Right lobe of liver (tissue), 4 donors: ENCODE measurements at regions not wholly inside any gene's neighbourhood (a gene's known extent, or its start where the extent isn't known, plus 50 kb on each side); places are given as distances from the start of the nearest gene placed in this dataset.

Experiments
- CTCF ChIP-seq, 4 donors: fragments of 200-600 bp in 3 of 4; fragments of 450-650 bp in 1 of 4; IDR thresholded peaks; one replicate each; pipeline versions ENCODE4 v1.5.1 to v1.8.0; 2016 to 2022; ENCODE audit warnings: antibody characterized with exemption in 4 of 4, mild to moderate bottlenecking in 2 of 4
- POLR2A ChIP-seq: fragments of 450-650 bp; IDR thresholded peaks from one replicate; pipeline ENCODE4 v1.6.1; 2017; ENCODE audit warnings: antibody characterized with exemption, mild to moderate bottlenecking
- donor health status: DM: no; HTN: no; CAD: no.
- donor health status: DM: no; HTN: no; CAD: no.
- donor health status: DM: no; HTN: yes; CAD: no.

GRCh38 chr10:37552881-37553280 is 304.5 kb downstream of the ZNF248 start:
- TF ChIP-seq CTCF (IDR thresholded peaks at IDR 0.05) (no peak), POLR2A (no peak)
